GM12891 (cell line): ENCODE measurements at regions not wholly inside any gene's neighbourhood (a gene's known extent, or its start where the extent isn't known, plus 50 kb on each side); places are given as distances from the start of the nearest gene placed in this dataset.

ENCODE experiments used
- POLR2A ChIP-seq: IDR thresholded peaks from 2 replicates; pipeline ENCODE4 v1.6.1; 2011; ENCODE audit warnings: low read depth, low read length, control low read depth
- POLR2AphosphoS5 ChIP-seq: IDR thresholded peaks from 2 replicates; pipeline ENCODE4 v1.6.1; 2011; ENCODE audit warnings: low read depth, low read length, control low read depth
- SPI1 ChIP-seq: IDR thresholded peaks from 2 replicates; pipeline ENCODE4 v1.6.1; 2011; ENCODE audit warnings: low read depth, low read length, control low read depth
- TAF1 ChIP-seq: IDR thresholded peaks from 2 replicates; pipeline ENCODE4 v1.6.1; 2011; ENCODE audit warnings: low read depth, low read length, control low read depth

DNA sequence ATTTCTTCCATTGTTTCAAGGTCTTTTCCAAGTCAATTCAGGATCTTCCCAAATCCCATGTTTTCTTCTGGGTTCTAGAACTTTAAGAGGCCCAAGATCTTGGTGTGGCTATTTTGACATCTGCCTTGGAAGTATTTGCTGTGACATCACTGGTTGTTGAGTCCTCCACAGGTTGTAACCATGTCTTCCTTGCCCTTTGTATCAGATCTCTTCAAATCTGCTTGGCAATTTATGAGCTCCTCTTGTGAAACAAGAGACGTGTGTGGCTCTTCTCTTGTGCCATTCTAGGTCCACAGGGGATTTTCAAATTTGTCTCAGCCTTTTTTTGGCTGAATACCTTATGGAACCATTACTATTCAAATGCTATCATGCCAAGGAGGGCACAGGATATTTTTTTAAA lies 60.3 kb upstream of the KCNK2 start:
- no peak for TF ChIP-seq POLR2A
- TF ChIP-seq POLR2AphosphoS5: no peak
- no peak for TF ChIP-seq TAF1
- TF ChIP-seq SPI1: no peak
